GM21619 (cell line): ENCODE measurements at regions not wholly inside any gene's neighbourhood (a gene's known extent, or its start where the extent isn't known, plus 50 kb on each side); places are given as distances from the start of the nearest gene placed in this dataset.
"Not testable (repeated sequence)": the region's sequence is repeated elsewhere in the genome, so short reads cannot be mapped to it uniquely, and the experiment has no call there.

Experiments used
- ATAC-seq: cut with Tn5 transposase; IDR thresholded peaks from one replicate; pipeline ENCODE4 v1.9.1; 2021; ENCODE audit not compliant: unreplicated experiment

- no peak for ATAC-seq
These were observed 671.2 kb downstream of the COL12A1 start for GRCh38 chr6:74534465-74535211.

- no peak for ATAC-seq
These were observed 686.7 kb downstream of the COL12A1 start for GRCh38 chr6:74519163-74519562.

DNA sequence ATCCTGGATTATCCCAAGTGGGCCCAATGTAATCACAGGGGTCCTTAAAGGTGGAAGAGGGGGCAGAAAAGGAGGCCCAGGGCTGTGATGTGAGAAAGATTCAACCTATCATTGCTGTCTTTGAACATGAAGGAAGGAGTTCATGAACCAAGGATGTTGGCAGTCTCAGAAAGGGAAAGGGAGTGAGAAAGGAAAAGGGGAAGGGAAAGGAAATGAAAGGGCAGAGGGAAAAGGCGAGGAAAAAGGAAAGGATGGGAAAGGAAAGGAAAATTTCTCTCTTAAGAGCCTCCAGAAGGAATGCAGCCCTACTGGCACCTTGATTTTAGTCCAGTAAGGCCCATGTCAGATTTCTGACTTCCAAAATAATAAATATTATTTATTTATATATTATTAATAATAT, 687.8 kb downstream of the COL12A1 start:
- ATAC-seq = no peak

GRCh38 chr6:74510878-74511277, 695.0 kb downstream of the COL12A1 start:
- no peak for ATAC-seq

DNA sequence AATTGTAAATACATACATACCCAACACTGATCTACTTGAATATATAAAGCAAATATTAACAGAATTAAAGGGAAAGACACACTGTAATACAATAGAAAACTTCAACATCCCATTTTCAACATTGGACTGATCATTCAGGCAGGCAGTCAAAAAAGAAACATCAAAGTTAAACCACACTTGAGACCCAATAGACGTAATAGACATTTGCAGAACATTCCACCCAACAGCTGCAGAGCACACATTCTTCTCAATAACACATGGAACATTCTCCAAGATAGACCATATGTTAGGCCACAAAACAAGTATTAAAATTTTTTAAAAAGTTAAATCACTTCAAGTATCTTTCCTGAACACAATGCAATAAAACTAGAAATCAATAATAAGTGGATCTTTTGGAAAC, 698.2 kb downstream of the COL12A1 start:
- ATAC-seq = no peak

DNA sequence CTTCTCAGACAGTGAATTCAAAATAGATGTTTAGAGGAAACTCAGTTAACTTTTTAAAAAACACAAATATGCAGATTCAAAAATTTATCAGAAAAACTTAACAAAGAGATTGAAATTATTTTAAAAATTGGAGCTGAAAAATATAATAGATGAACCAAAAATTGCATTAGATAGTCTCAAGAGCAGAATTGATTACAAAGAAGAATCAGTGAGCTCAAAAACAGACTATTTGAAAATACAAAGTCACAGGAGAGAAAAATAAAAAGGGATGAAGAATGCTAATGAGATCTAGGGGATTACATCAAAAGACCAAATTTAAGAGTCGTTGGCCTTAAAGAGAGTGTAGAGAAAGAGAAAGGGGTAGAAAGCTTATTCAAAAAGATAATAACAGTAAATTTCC, 700.5 kb downstream of the COL12A1 start:
- ATAC-seq = no peak

DNA sequence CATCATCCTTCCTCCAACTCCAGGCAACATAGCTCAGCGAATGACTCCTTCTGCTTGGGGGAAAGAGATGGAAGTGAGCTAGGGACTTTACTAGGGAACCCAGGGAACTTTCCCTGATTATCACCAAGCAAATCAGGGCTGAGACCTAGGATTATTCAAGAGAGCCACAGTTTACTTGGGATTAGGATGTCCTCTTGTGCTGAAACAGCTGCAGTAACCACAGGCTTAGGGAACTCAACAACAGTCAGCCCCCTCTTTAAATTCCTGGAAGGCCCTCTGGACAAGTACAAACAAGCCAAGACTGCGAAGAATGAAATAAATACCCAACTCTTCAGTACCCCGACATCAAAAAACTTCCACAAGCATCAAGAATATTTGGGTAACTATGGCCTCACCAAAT, 700.9 kb downstream of the COL12A1 start:
- ATAC-seq = no peak

- ATAC-seq = no peak
These were observed 713.3 kb downstream of the COL12A1 start for GRCh38 chr6:74492587-74492986.

GRCh38 chr6:74491844-74492374, 713.9 kb downstream of the COL12A1 start:
- ATAC-seq = no peak

DNA sequence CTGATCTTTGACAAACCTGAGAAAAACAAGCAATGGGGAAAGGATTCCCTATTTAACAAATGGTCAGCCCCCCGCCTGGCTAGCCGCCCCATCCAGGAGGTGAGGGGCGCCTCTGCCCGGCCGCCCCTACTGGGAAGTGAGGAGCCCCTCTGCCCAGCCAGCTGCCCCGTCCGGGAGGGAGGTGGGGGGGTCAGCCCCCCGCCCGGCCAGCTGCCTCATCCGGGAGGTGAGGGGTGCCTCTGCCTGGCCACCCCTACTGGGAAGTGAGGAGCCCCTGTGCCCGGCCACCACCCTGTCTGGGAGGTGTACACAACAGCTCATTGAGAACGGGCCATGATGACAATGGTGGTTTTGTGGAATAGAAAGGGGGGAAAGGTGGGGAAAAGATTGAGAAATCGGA, 717.1 kb downstream of the COL12A1 start:
- not testable (repeated sequence) for ATAC-seq

GRCh38 chr6:74482180-74482579, 723.7 kb downstream of the COL12A1 start:
- no peak for ATAC-seq

DNA sequence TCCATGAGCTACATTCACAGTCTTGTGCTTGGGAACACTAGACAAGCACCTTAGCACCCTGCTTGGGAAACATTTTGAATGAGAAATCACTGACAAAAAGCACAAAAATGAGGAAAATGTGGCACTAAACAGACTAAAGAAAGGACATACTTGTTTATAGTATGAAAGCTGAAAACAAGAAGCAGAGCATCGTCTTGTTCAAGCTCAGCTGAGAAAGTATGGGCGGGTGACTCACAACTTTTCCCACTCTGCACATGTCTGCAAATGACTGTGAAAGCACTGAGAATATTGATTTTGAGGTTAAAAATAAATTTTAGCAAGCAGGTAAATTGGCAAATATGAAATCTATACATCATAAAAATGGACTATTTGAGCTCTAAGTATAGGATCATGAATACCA, 725.3 kb downstream of the COL12A1 start:
- no peak for ATAC-seq

DNA sequence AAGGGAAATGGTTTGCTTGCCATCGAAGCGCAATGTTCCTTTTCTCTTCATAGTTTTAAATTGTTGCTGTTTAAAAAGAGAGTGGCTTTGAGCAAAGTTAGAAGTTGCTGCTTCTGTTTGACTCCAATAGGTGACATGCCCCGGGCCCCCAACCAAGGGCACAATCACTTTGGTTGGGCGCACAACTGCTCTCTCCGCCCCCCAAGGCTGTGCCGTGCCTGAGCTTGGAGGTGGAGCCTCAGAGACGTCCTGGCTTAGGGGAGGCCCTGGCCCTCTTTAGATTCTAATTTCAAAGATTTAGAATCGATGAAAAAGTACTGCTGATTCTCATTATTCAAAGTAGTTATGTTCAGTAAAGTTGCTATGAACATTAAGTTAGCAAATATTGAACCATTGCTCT, 725.9 kb downstream of the COL12A1 start:
- ATAC-seq = no peak

GRCh38 chr6:74479420-74479819, 726.4 kb downstream of the COL12A1 start:
- ATAC-seq = no peak

DNA sequence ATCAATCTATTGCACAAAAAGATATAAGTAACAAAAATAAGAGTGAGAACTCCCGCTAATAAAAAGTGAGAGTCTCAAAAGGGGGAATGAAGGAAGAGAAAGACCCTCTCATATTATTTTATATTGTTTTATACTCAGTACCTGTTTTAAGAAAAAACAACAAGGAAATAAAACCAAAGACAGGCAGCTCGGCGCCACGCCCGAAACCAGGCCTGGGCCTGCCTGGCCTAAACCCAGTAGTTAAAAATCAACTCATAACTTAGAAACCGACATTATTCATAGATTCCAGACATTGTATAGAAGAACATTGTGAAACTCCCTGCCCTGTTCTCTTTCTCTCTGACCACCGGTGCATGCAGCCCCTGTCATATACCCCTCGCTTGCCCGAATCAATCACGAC, 731.8 kb downstream of the COL12A1 start:
- ATAC-seq = not testable (repeated sequence)

- ATAC-seq = not testable (repeated sequence)
These were observed 737.3 kb downstream of the COL12A1 start for GRCh38 chr6:74468552-74468951.

DNA sequence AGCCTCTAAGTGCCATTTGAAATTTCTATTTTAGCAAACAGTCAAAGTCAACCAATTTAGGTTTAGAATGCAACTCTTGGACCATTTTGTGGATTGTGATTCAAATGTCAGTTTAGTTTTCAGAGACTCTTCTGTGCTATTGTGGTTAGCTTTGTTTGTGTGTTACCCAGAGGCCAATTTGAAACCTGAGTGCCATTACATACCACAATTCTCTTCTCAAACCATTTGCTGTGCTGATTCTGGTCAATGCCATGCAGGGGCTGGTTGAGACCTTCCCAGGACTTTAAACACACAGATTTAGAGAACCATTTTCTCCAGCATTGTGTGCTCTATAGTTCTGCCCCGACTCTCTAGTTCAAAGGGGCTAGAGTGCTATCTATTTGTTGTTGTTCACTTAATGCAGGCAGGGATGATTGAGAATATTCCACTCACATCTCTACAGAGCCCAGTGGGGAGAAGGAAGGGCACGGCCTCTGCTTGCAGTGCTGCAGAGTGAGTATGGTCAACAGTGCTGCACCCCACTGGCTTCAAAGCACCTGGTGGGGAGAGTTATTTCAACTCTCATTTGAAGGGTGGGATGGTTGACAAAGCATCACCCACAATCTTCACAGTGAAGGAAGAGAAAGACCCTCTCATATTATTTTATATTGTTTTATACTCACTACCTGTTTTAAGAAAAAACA, 738.2 kb downstream of the COL12A1 start:
- ATAC-seq = no peak

DNA sequence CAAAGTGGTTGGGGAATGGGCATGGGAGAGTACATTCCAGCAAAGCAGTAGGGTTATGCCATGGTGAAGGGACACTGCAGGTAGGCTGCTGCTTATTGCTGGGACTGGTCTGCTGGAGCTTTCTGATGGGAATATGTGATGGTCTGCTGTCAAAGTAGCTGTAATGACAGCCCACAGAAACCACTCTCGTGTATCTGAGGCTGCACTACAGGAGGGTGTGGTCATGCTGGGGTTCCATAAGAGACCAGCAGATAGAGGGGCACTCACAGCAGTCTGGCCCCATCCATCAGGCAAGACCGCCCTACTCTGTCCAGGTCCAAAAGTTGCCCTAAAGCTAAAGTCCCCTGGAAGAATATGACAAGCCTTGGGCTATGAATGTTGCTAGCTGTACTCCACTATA, 739.3 kb downstream of the COL12A1 start:
- ATAC-seq = no peak

- ATAC-seq = no peak
These were observed 746.6 kb downstream of the COL12A1 start for GRCh38 chr6:74459260-74459659.

DNA sequence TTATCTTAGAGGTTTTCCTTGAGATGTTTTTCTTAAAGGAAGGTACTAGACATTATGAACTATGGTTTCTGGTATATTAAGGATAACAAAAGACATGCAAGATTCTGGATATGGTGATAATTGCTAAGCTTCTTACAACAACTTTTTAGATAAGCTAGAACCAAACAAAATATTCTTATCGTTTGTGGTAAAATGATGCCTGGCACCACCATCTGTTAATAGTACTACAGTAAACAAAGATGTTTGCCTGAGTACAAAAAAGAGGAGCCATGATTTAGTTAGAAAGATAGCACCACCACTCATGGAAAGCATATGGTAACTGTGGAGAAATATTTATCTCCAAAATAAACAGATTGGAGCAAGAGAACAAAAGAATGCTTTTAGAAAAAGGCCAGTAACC, 747.3 kb downstream of the COL12A1 start:
- ATAC-seq = no peak

GRCh38 chr6:74455786-74456185, 750.1 kb downstream of the COL12A1 start:
- ATAC-seq = no peak

DNA sequence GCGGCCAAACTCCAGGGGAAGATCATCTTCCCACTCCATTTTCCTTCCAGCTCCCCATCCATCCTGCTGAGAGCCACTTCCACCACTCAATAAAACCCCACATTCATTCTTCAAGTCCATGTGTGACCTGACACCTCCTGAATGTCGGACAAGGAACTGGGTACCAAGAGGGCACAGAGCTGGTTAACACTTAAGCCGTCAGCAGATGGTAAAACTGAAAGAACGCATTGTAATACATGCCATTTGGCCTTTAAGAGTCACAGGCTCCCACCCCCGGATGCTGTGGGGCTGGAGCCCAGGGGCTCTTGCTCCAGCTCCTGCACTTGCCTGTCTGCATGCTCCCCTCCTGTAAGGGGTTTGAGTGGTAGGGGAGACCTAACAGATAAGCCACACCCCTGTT, 753.9 kb downstream of the COL12A1 start:
- ATAC-seq = no peak
